GM13977 (cell line): ENCODE measurements at regions not wholly inside any gene's neighbourhood (a gene's known extent, or its start where the extent isn't known, plus 50 kb on each side); places are given as distances from the start of the nearest gene placed in this dataset.

ENCODE experiments used
- DNase-seq: peaks from one replicate; pipeline ENCODE4 v3.0.0; 2012; ENCODE audit warnings: low spot score
- CTCF ChIP-seq: IDR thresholded peaks from 2 replicates; pipeline ENCODE4 v1.5.1; 2012; ENCODE audit warnings: mild to moderate bottlenecking, control low read depth; ENCODE audit not compliant: insufficient read depth; ENCODE audit errors: extremely low read depth, missing control alignments
- in situ Hi-C: fragments of 300-500 bp; cut with MboI; formaldehyde crosslinking; loops from one replicate; pipeline ENCODE4 v1.12.0; 2022; ENCODE audit warnings: low sequenced_read_pairs, low pct_unique_long_range_greater_than_20kb, mixed read lengths, inconsistent platforms; ENCODE audit not compliant: unreplicated experiment

- in situ Hi-C loops = loop anchor here (25.0 kb wide), 1 partner anchor 171 kb away; no protein-coding TSS in a partner anchor
Measured at GRCh38 chr11:128291007-128291406, 296.4 kb downstream of the ETS1 start.

GRCh38 chr11:128290106-128290840, 297.1 kb downstream of the ETS1 start:
- in situ Hi-C loops = loop anchor here (25.0 kb wide), 1 partner anchor 172 kb away; no protein-coding TSS in a partner anchor
- TF ChIP-seq CTCF = peak; percentile 71
- DNase-seq = peak; percentile 58

More at GRCh38 chr11:128291007-128291406, 296.4 kb downstream of the ETS1 start:
- no peak for TF ChIP-seq CTCF
- DNase-seq = no peak

- TF ChIP-seq CTCF = no peak
- peak; percentile 30 for DNase-seq
- in situ Hi-C loops = loop anchor here (10.0 to 25.0 kb wide), 3 partner anchors 114 to 336 kb away; no protein-coding TSS in a partner anchor
Measured at GRCh38 chr11:128289048-128289447, 298.3 kb downstream of the ETS1 start.

GRCh38 chr11:128288368-128288767, 299.0 kb downstream of the ETS1 start:
- TF ChIP-seq CTCF = no peak
- in situ Hi-C loops = loop anchor here (10.0 to 25.0 kb wide), 3 partner anchors 114 to 336 kb away; no protein-coding TSS in a partner anchor
- no peak for DNase-seq

GRCh38 chr11:128285321-128285720, 302.0 kb downstream of the ETS1 start:
- TF ChIP-seq CTCF = no peak
- in situ Hi-C loops = loop anchor here (10.0 to 25.0 kb wide), 3 partner anchors 111 to 339 kb away; no protein-coding TSS in a partner anchor
- no peak for DNase-seq

- TF ChIP-seq CTCF = no peak
- no peak for DNase-seq
- in situ Hi-C loops = loop anchor here (10.0 to 25.0 kb wide), 3 partner anchors 110 to 340 kb away; no protein-coding TSS in a partner anchor
Measured at GRCh38 chr11:128284634-128285033, 302.7 kb downstream of the ETS1 start.
